GM18951 (cell line): ENCODE measurements at regions not wholly inside any gene's neighbourhood (a gene's known extent, or its start where the extent isn't known, plus 50 kb on each side); places are given as distances from the start of the nearest gene placed in this dataset.

Experiments used
- POLR2A ChIP-seq: IDR thresholded peaks from 4 replicates; pipeline ENCODE4 v1.6.1; 2011; ENCODE audit warnings: mild to moderate bottlenecking; ENCODE audit not compliant: insufficient read length, insufficient read depth; ENCODE audit errors: extremely low read depth
- in situ Hi-C: fragments of 300-500 bp; cut with MboI; formaldehyde crosslinking; loops from one replicate; pipeline ENCODE4 v1.12.0; 2022; ENCODE audit warnings: low sequenced_read_pairs, mixed read lengths, inconsistent platforms; ENCODE audit not compliant: unreplicated experiment

- in situ Hi-C loops, result loop anchor here (25.0 kb wide), 1 partner anchor 319 kb away; no protein-coding TSS in a partner anchor
- TF ChIP-seq POLR2A, result no peak
These were observed 170.2 kb upstream of the C9orf72 start for GRCh38 chr9:27743490-27743889.

GRCh38 chr9:27747450-27747849 is 174.2 kb upstream of the C9orf72 start:
- in situ Hi-C loops, result loop anchor here (25.0 kb wide), 1 partner anchor 315 kb away; no protein-coding TSS in a partner anchor
- no peak for TF ChIP-seq POLR2A

- in situ Hi-C loops, result loop anchor here (25.0 kb wide), 1 partner anchor 312 kb away; no protein-coding TSS in a partner anchor
- TF ChIP-seq POLR2A, result no peak
These were observed 176.6 kb upstream of the C9orf72 start for GRCh38 chr9:27749838-27750237.

- TF ChIP-seq POLR2A, result no peak
- in situ Hi-C loops, result no loop called here
These were observed 177.3 kb upstream of the C9orf72 start for GRCh38 chr9:27750566-27750965.

- no peak for TF ChIP-seq POLR2A
- in situ Hi-C loops, result no loop called here
These were observed 178.8 kb upstream of the C9orf72 start for GRCh38 chr9:27752069-27752468.

GRCh38 chr9:27755846-27756245 is 182.6 kb upstream of the C9orf72 start:
- TF ChIP-seq POLR2A, result no peak
- in situ Hi-C loops, result no loop called here

GRCh38 chr9:27756418-27756817 is 183.1 kb upstream of the C9orf72 start:
- no peak for TF ChIP-seq POLR2A
- in situ Hi-C loops, result no loop called here

GRCh38 chr9:27763831-27764230 is 190.6 kb upstream of the C9orf72 start:
- in situ Hi-C loops, result no loop called here

GRCh38 chr9:27765266-27766072 is 192.2 kb upstream of the C9orf72 start:
- in situ Hi-C loops, result no loop called here
- no peak for TF ChIP-seq POLR2A

More at GRCh38 chr9:27763831-27764230, 190.6 kb upstream of the C9orf72 start:
- no peak for TF ChIP-seq POLR2A

GRCh38 chr9:27766073-27766835 is 193.0 kb upstream of the C9orf72 start:
- TF ChIP-seq POLR2A, result no peak
- in situ Hi-C loops, result no loop called here

GRCh38 chr9:27768781-27769180 is 195.5 kb upstream of the C9orf72 start:
- in situ Hi-C loops, result no loop called here
- no peak for TF ChIP-seq POLR2A

GRCh38 chr9:27770541-27770940 is 197.3 kb upstream of the C9orf72 start:
- no peak for TF ChIP-seq POLR2A
- in situ Hi-C loops, result no loop called here

GRCh38 chr9:27771803-27772545 is 198.7 kb upstream of the C9orf72 start:
- no peak for TF ChIP-seq POLR2A
- in situ Hi-C loops, result no loop called here
